H1 (cell line): ENCODE measurements at regions not wholly inside any gene's neighbourhood (a gene's known extent, or its start where the extent isn't known, plus 50 kb on each side); places are given as distances from the start of the nearest gene placed in this dataset.

Source experiments
- CTCF ChIA-PET: fragments of 300-600 bp; sonication (Branson Sonifier 250); formaldehyde crosslinking; loops from one replicate; lab custom pipeline; 2021; ENCODE audit not compliant: partially characterized antibody; lab: Charles Lee
- POLR2A ChIA-PET: fragments of 300-600 bp; sonication (Branson Sonifier 250); formaldehyde crosslinking; loops from one replicate; lab custom pipeline; 2021; ENCODE audit warnings: inconsistent platforms; ENCODE audit not compliant: partially characterized antibody; lab: Charles Lee
- DNase-seq, 2 experiments: peaks; one replicate each; pipeline versions ENCODE4 v3.0.0 to v3.0.0-alpha.2; 2010 to 2022; ENCODE audit warnings: low spot score in 2 of 2, low read depth in 1 of 2, mixed read lengths in 1 of 2
- FAIRE-seq: peaks from 2 replicates; lab custom pipeline; 2011; peaks lifted over from hg19 to GRCh38; lab: Jason Lieb, UNC
- H2AFZ ChIP-seq: 2 replicates; pipeline ENCODE4 v1.8.1; 2012; ENCODE audit warnings: low read length, inconsistent platforms
- H2AK5ac ChIP-seq: 2 replicates; pipeline ENCODE4 v1.6.1; 2013; ENCODE audit warnings: low read depth, low read length
- H2BK120ac ChIP-seq: replicated peaks from 2 replicates; pipeline ENCODE3; 2013; ENCODE audit warnings: low read depth, low read length, inconsistent platforms
- H2BK12ac ChIP-seq: 2 replicates; pipeline ENCODE4 v1.6.1; 2013; ENCODE audit warnings: low read depth, low read length
- H2BK15ac ChIP-seq: 2 replicates; pipeline ENCODE4 v1.6.1; 2013; ENCODE audit warnings: low read length
- H2BK20ac ChIP-seq: 2 replicates; pipeline ENCODE4 v1.6.1; 2013; ENCODE audit warnings: low read length
- H2BK5ac ChIP-seq: 2 replicates; pipeline ENCODE4 v1.6.1; 2013; ENCODE audit warnings: low read depth, low read length
- H3K14ac ChIP-seq: 2 replicates; pipeline ENCODE4 v1.6.1; 2013; ENCODE audit warnings: inconsistent platforms; ENCODE audit not compliant: insufficient read length
- H3K18ac ChIP-seq: 2 replicates; pipeline ENCODE4 v1.6.1; 2013; ENCODE audit warnings: low read length; ENCODE audit errors: extremely low read depth
- H3K23ac ChIP-seq: 2 replicates; pipeline ENCODE4 v1.6.1; 2013; ENCODE audit warnings: inconsistent platforms; ENCODE audit not compliant: insufficient read length
- H3K23me2 ChIP-seq: 2 replicates; pipeline ENCODE4 v1.6.1; 2013; ENCODE audit warnings: low read depth, low read length
- H3K27ac ChIP-seq: 2 replicates; pipeline ENCODE4 v1.6.1; 2011; ENCODE audit warnings: low read depth, low read length, inconsistent platforms
- H3K27me3 ChIP-seq, 4 experiments: replicated peaks in 1 of 4; 1 replicate in 1 of 4; 2 replicates in 3 of 4; pipeline versions ENCODE4 v1.6.1 to v1.8.1; 2011 to 2013; ENCODE audit warnings: low read length in 3 of 4, mild to moderate bottlenecking in 3 of 4, inconsistent platforms in 2 of 4, mixed read lengths in 2 of 4, moderate library complexity in 1 of 4; ENCODE audit not compliant: control insufficient read depth in 3 of 4, insufficient read depth in 3 of 4; ENCODE audit errors: extremely low read depth in 1 of 4
- H3K36me3 ChIP-seq, 4 experiments: 2 replicates each; pipeline versions ENCODE4 v1.6.1 to v1.8.1; 2011 to 2013; ENCODE audit warnings: mild to moderate bottlenecking in 4 of 4, low read length in 3 of 4, moderate library complexity in 2 of 4, control low read depth in 1 of 4, inconsistent platforms in 1 of 4; ENCODE audit not compliant: insufficient read depth in 4 of 4, control insufficient read depth in 2 of 4
- H3K4ac ChIP-seq: replicated peaks from 2 replicates; pipeline ENCODE3; 2013; ENCODE audit warnings: low read length, low read depth, mixed read lengths, inconsistent platforms; ENCODE audit not compliant: insufficient read length
- H3K4me1 ChIP-seq, 4 experiments: replicated peaks in 1 of 4; 1 replicate in 1 of 4; 2 replicates in 3 of 4; pipeline versions ENCODE4 v1.6.1 to v1.8.1; 2011 to 2013; ENCODE audit warnings: low read length in 3 of 4, inconsistent platforms in 2 of 4, mixed read lengths in 1 of 4; ENCODE audit not compliant: insufficient read depth in 4 of 4, control insufficient read depth in 3 of 4
- H3K4me2 ChIP-seq, 2 experiments: 2 replicates each; pipeline versions ENCODE4 v1.6.1 to v1.8.1; 2011 to 2013; ENCODE audit warnings: low read depth in 2 of 2, low read length in 2 of 2, control low read depth in 1 of 2, inconsistent platforms in 1 of 2, mild to moderate bottlenecking in 1 of 2; ENCODE audit not compliant: insufficient read depth in 1 of 2
- H3K4me3 ChIP-seq, 4 experiments: fragments of 200-600, 300-600 bp in 1 of 4; sonication (generic), shearing (Covaris generic), sonication (Bioruptor Twin) in 1 of 4; 2 replicates each; pipeline versions ENCODE4 v1.5.1 to v1.8.1; 2011 to 2016; ENCODE audit warnings: low read length in 4 of 4, low read depth in 3 of 4, control low read depth in 2 of 4, inconsistent platforms in 2 of 4, mild to moderate bottlenecking in 2 of 4, mixed read lengths in 1 of 4, moderate library complexity in 1 of 4; ENCODE audit not compliant: insufficient read depth in 2 of 4; ENCODE audit errors: extremely low read depth in 1 of 4
- H3K56ac ChIP-seq: replicated peaks from 2 replicates; pipeline ENCODE3; 2013; ENCODE audit warnings: low read depth, mild to moderate bottlenecking, mixed read lengths, low read length, inconsistent platforms; ENCODE audit not compliant: insufficient read length
- H3K79me1 ChIP-seq: 2 replicates; pipeline ENCODE4 v1.6.1; 2013; ENCODE audit warnings: low read depth, low read length, control low read depth
- H3K79me2 ChIP-seq, 2 experiments: 2 replicates each; pipeline versions ENCODE4 v1.6.1 to v1.8.1; 2012 to 2013; ENCODE audit warnings: low read length in 2 of 2, mild to moderate bottlenecking in 2 of 2, inconsistent platforms in 1 of 2; ENCODE audit not compliant: insufficient read depth in 2 of 2, control insufficient read depth in 1 of 2
- H3K9ac ChIP-seq, 4 experiments: replicated peaks in 1 of 4; 1 replicate in 1 of 4; 2 replicates in 3 of 4; pipeline versions ENCODE4 v1.6.1 to v1.8.1; 2011 to 2013; ENCODE audit warnings: low read depth in 3 of 4, low read length in 3 of 4, control low read depth in 2 of 4, mild to moderate bottlenecking in 2 of 4, moderate library complexity in 2 of 4, inconsistent platforms in 1 of 4; ENCODE audit errors: extremely low read depth in 1 of 4
- H3K9me3 ChIP-seq, 2 experiments: 2 replicates each; pipeline versions ENCODE4 v1.6.1 to v1.8.1; 2012 to 2013; ENCODE audit warnings: mild to moderate bottlenecking in 2 of 2, moderate library complexity in 2 of 2, control low read depth in 1 of 2, inconsistent platforms in 1 of 2, low read depth in 1 of 2, low read length in 1 of 2, mixed read lengths in 1 of 2; ENCODE audit not compliant: insufficient read depth in 2 of 2
- H4K20me1 ChIP-seq, 2 experiments: replicated peaks in 1 of 2; 2 replicates each; pipeline versions ENCODE3 to v1.8.1; 2011 to 2013; ENCODE audit warnings: inconsistent platforms in 2 of 2, low read length in 2 of 2, mild to moderate bottlenecking in 1 of 2; ENCODE audit not compliant: insufficient read depth in 2 of 2, control insufficient read depth in 1 of 2
- H4K5ac ChIP-seq: 2 replicates; pipeline ENCODE4 v1.6.1; 2013; ENCODE audit warnings: low read length, low read depth, mixed read lengths, inconsistent platforms; ENCODE audit not compliant: insufficient read length
- H4K8ac ChIP-seq: 2 replicates; pipeline ENCODE4 v1.8.0; 2013; ENCODE audit warnings: mild to moderate bottlenecking, moderate library complexity, low read length, inconsistent platforms; ENCODE audit not compliant: insufficient read depth; ENCODE audit errors: extremely low read depth
- H4K91ac ChIP-seq: replicated peaks from 2 replicates; pipeline ENCODE3; 2013; ENCODE audit warnings: low read length, mixed read lengths, inconsistent platforms; ENCODE audit not compliant: insufficient read length
- CHD1 ChIP-seq: IDR thresholded peaks from 2 replicates; pipeline ENCODE4 v1.6.1; 2012; ENCODE audit warnings: low read depth, low read length, improper control_type of control experiment
- CHD2 ChIP-seq: IDR thresholded peaks from 2 replicates; pipeline ENCODE4 v1.6.1; 2012; ENCODE audit warnings: low read length, improper control_type of control experiment
- HDAC2 ChIP-seq, 2 experiments: fragments of 300-600 bp in 1 of 2; sonication (generic) in 1 of 2; IDR thresholded peaks; 2 replicates each; pipeline ENCODE4 v1.6.1; 2011 to 2012; ENCODE audit warnings: low read depth in 2 of 2, low read length in 2 of 2, mild to moderate bottlenecking in 2 of 2, moderate library complexity in 2 of 2, borderline replicate concordance in 1 of 2, inconsistent platforms in 1 of 2
- MAFK ChIP-seq: IDR thresholded peaks from 2 replicates; pipeline ENCODE4 v1.6.1; 2012; ENCODE audit warnings: low read depth, mild to moderate bottlenecking, improper control_type of control experiment, low read length
- PHF8 ChIP-seq: fragments of 200-600 bp; sonication (generic); conservative IDR thresholded peaks from 2 replicates; pipeline ENCODE4 v1.7.1; 2012; ENCODE audit warnings: low read depth, mild to moderate bottlenecking, inconsistent platforms, low read length, moderate library complexity
- POLR2AphosphoS5 ChIP-seq: IDR thresholded peaks from 2 replicates; pipeline ENCODE4 v1.6.1; 2011; ENCODE audit warnings: low read depth, low read length
- SP1 ChIP-seq: IDR thresholded peaks from 2 replicates; pipeline ENCODE4 v1.6.1; 2011; ENCODE audit warnings: low read depth, low read length
- WGBS, 2 experiments: shearing (Covaris generic) in 1 of 2; methylation state at CpG; one replicate each; pipeline versions ENCODE4 v1.1.6 to v1.1.7; 2013 to 2015; ENCODE audit warnings: low lambda C conversion rate in 2 of 2, mixed read lengths in 2 of 2, inconsistent platforms in 1 of 2, low coverage in 1 of 2, missing lambda C conversion rate in 1 of 2; ENCODE audit not compliant: insufficient replicate concordance in 2 of 2, insufficient coverage in 1 of 2, insufficient read length in 1 of 2; ENCODE audit errors: extremely low coverage in 1 of 2, missing lambda C conversion rate in 1 of 2; 5-methylcytosine and 5-hydroxymethylcytosine counted together

GRCh38 chr2:144702051-144702450 is 182.1 kb upstream of the ZEB2 start:
- CTCF ChIA-PET, result interaction anchor here (0.6 to 1.5 kb wide), 2 partner anchors 9 to 20 kb away, joined by 3 read pairs; no protein-coding TSS in a partner anchor
- Histone ChIP-seq H3K18ac (no peak overlapping the region), H2BK5ac (no peak overlapping the region), H3K79me2 (no peaks in the 10 kb centered on the region), H2BK12ac (no peak overlapping the region), H3K27me3 (no peaks in the 10 kb centered on the region), H3K4me2 (no peak overlapping the region), H2AFZ (0 out of 2 replicates have a peak overlapping the region, but pooled peaks have one; percentile 18), H3K4me1 (no peaks in the 10 kb centered on the region), H4K5ac (no peak overlapping the region), H3K23me2 (no peaks in the 10 kb centered on the region), H2BK15ac (no peak overlapping the region), H4K20me1 (no peaks in the 10 kb centered on the region), H3K79me1 (no peaks in the 10 kb centered on the region), H4K8ac (no peak overlapping the region), H3K27ac (no peak overlapping the region), H3K36me3 (no peaks in the 10 kb centered on the region), H2BK120ac (no peak overlapping the region), H2AK5ac (no peak overlapping the region), H3K14ac (no peak overlapping the region), H3K4ac (no peak overlapping the region), H2BK20ac (no peak overlapping the region), H3K9ac (no peak overlapping the region), H3K4me3 (no peak overlapping the region), H4K91ac (no peak overlapping the region), H3K56ac (no peak overlapping the region), H3K23ac (no peak overlapping the region), H3K9me3 (no peaks in the 10 kb centered on the region)
- no peak for TF ChIP-seq SP1
- TF ChIP-seq POLR2AphosphoS5, result no peak
- no peak for TF ChIP-seq PHF8
- TF ChIP-seq MAFK, result no peak
- TF ChIP-seq HDAC2 (IDR thresholded peaks at IDR 0.05; ENCODE audit: borderline replicate concordance in 1 of 2, low read depth in 2 of 2, low read length in 2 of 2), result no peak
- no peak for TF ChIP-seq CHD1
- TF ChIP-seq CHD2, result no peak
- FAIRE-seq (no peak), DNase-seq (no peak)
- POLR2A ChIA-PET, result interaction anchor here (0.6 to 1.0 kb wide), 2 partner anchors 11 to 188 kb away, joined by 3 to 5 read pairs; no protein-coding TSS in a partner anchor
- WGBS, 2 experiments, result 80 to 100% methylated on average over 1 of the region's 1 CpG
